ENCODE measurements at regions not wholly inside any gene's neighbourhood (a gene's known extent, or its start where the extent isn't known, plus 50 kb on each side); places are given as distances from the start of the nearest gene placed in this dataset.

- no peak for FAIRE-seq
These were observed 522.4 kb downstream of the GATA3 start for GRCh38 chr10:8576911-8577310.

DNA sequence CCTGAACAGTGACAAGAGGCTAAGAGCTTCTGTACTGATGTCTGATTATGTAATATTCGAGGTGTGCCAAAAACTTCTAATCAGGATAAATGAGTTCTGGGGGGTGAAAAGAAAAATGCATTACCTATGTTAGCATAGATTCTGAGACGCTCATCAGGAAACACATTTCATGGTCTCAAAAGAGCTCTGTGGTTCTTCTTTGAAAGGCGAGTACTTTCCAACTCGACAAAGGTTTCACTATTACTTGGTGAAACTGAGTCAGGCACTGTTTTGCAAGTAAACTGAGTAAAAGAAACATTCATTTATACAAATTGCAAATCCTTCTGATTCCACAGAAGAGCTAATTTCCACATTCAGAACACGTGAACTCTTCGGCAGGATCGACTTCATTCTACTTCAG lies 523.2 kb downstream of the GATA3 start:
- no peak for FAIRE-seq

- FAIRE-seq, result no peak
These were observed 527.2 kb downstream of the GATA3 start for GRCh38 chr10:8581521-8582225.

DNA sequence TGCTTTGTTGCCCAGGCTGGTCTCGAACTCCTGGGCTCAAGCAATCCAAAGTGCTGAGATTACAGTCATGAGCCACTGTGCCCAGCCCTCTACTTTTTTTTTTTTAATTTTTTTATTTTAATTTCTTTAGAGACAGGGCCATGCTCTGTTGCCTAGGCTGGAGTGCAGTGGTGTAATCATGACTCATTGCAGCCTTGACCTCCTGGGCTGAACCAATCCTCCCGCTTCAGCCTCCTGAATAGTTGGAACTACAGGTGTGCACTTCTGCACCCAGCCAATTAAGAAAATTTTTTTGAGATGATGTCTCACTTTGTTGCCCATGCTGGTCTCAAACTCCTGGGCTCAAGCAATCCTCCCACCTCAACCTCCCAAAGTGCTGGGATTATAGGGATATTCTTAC lies 528.6 kb downstream of the GATA3 start:
- no peak for FAIRE-seq

DNA sequence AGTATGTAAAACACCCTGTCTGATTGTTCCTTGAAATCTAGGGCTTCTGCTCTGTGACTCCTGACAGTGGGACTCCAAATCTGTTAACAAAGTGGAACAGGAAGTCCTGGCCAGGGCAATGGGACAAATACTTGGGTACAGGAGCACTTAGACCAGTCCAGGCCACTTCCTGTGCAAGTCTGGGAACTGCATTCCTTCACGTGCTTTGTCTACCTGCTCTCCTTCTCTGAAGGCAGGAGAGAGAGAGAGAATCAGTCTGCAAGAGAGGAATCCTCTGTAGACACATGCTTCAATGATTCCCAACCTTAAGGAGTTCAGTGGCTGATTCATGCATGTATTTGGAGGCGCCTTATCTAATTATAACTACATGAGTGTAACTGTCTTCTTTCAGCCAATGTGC lies 530.2 kb downstream of the GATA3 start:
- no peak for FAIRE-seq

GRCh38 chr10:8586504-8586903 lies 532.0 kb downstream of the GATA3 start:
- no peak for FAIRE-seq

DNA sequence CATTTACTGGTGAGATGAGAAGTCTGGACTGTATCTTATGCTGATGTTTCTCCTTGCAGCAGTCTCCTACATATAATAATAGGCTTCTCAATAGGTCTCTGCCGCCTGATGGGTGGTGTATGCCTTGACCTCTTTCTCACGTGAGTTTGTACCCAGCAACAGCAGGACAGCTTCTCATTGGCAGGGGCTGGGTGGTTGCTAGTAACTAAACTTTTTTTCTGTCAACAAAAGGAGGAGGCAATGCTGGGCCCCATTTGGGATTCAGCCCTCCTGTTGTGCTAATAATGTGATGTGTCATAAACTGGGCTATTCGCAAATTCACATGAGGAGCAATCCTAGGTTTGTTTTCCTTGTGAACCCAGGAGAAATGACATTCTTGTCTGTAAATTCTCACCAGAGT lies 533.6 kb downstream of the GATA3 start:
- FAIRE-seq, result no peak

- FAIRE-seq, result no peak
These were observed 536.0 kb downstream of the GATA3 start for GRCh38 chr10:8590518-8590917.

DNA sequence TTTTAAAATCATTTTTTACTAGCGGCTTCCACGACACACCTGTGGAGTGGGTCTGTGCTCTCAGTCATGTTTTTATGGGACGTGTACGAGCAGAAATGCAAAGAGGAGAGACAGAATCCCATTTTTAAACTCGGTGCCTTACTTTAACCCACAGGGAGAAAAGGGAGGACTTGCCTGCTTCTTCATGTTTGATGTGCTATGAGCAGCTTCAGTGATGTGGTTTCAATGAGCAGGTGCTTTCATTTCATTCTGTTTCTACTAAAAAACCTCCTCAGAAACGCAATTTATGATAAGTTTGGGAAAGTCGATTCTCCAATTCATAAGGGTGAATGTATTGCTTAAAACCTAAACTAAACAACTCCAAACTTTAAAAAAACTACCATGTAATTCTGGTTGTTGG lies 537.2 kb downstream of the GATA3 start:
- no peak for FAIRE-seq

- FAIRE-seq, result no peak
These were observed 539.7 kb downstream of the GATA3 start for GRCh38 chr10:8594176-8594575.

GRCh38 chr10:8594711-8595110 lies 540.2 kb downstream of the GATA3 start:
- FAIRE-seq, result no peak

DNA sequence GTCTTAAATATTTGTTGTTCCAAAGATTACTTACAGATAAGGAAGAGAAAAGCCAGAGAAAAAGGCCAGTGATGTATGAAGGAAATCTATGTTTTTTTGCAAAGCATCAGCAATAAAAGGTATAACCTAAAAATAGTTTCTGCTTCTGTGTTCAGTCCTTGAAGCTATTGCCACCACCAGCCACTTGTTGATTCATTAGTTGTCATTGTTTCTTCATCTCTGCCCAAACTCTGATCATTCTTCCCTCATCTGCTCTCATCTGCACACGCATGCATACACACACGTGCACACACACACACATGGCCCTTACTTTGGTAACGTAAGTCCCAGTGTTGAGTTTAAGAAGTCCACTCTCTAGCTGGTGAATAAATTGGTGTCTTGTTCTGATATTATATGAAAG lies 540.7 kb downstream of the GATA3 start:
- FAIRE-seq, result no peak

DNA sequence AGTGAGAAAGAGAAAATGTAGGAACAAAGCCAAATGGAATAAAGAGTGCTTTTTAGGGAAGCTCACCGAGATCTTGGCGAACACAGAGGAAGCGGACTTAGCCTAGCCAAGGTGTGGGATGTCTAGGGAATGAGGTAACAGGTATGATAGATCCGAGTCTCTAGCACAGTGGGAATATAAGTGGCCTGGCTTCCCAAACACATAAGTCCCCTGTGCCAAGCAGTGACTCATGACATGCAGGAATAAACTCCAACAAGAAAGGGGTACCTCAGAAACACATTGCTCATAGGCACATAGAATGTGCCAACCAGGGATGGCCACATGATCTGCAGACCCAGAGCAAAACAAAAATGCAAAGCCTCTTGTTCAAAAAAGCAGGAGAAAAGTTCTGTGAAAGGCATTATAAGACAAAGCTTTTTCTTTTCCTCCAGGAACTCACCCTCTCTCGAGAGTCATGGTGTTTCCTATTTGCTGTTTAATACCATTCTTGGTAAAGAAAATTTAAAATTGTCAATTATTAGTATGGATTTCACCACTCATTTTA lies 542.5 kb downstream of the GATA3 start:
- FAIRE-seq, result no peak

GRCh38 chr10:8600192-8600591 lies 545.7 kb downstream of the GATA3 start:
- no peak for FAIRE-seq

GRCh38 chr10:8602821-8603220 lies 548.3 kb downstream of the GATA3 start:
- no peak for FAIRE-seq

DNA sequence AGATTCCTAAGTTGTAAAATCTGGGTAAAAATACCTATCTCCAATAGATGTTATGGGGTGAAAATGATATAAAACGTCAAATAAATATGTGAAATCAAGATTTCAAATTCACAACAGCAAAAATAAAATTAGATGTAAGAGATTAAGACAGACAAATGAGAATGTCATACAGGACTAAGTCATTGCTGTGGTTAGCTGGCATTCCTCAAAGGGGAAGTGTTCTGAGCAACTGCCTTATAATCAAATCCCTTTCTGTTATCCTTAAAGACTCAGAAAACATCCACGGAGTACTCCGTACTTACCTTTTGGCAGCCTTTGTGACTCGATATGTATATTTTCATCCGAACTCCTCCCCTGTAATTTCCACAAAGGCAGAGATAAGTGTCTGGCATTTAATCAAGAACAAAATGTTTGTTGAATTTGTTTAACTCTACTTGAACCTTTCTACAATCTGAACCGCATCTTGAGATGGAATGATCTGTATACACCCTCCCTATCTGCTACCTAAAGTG lies 559.6 kb downstream of the GATA3 start:
- FAIRE-seq, result no peak

GRCh38 chr10:8615118-8615517 lies 560.6 kb downstream of the GATA3 start:
- FAIRE-seq, result no peak

DNA sequence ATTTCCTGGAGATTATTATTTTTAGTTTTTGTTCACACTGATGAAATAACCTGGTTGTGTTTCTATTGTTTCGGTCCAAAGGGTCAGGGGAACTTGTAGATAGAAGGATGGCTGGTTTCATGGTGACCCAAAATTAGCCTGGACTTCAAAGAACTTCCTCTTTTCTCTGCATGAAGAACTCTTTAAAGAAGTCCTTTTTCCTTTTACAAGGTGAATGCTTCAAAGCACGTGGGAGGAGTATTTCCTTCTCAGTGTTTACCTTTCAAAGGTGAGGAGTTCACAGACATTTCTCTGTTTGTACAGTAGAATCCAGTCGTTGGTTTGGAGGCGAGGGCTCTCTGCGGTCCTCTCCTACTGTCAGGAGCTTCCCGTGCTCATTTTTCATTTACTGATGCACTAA lies 561.7 kb downstream of the GATA3 start:
- FAIRE-seq, result no peak

- no peak for FAIRE-seq
These were observed 563.3 kb downstream of the GATA3 start for GRCh38 chr10:8617792-8618191.

DNA sequence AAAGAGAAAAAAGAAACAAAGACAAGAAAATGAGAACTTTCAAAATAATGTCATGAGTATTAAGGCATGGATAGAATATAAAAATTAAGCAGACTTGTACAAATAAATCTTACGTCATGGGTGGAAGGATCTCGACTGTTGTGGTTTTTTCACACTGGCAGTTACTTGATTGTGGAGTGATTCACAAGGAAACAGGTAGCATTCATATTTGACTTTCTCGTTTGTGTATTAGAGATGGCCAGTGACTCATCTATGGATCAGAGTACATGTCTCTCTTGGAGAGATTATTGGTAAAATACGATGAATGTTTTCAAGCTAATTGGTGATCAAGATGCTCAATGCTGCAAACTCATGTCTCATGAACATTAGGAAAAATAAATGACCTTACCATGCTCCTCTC lies 564.3 kb downstream of the GATA3 start:
- no peak for FAIRE-seq

- FAIRE-seq, result no peak
These were observed 573.9 kb downstream of the GATA3 start for GRCh38 chr10:8628351-8628750.

- FAIRE-seq, result no peak
These were observed 579.4 kb downstream of the GATA3 start for GRCh38 chr10:8633909-8634308.

DNA sequence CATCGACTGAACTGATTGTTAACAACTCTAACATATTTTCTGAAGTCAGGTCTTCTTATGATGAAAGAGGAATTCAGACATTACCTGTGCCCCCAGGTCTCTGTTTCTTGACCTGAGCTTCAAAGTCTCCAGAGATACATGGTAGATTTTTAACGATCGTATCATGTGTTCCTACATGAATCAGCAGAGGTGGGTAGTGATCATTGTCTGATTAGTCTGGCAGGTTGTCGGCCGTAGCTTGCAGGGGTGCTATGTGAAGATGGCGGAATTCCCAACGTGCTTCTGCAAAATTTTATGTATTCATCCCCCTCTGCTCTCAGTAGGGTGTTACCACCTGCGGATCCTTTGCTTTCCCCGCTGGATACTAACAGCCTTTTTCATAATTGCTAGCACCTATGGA lies 581.9 kb downstream of the GATA3 start:
- no peak for FAIRE-seq

DNA sequence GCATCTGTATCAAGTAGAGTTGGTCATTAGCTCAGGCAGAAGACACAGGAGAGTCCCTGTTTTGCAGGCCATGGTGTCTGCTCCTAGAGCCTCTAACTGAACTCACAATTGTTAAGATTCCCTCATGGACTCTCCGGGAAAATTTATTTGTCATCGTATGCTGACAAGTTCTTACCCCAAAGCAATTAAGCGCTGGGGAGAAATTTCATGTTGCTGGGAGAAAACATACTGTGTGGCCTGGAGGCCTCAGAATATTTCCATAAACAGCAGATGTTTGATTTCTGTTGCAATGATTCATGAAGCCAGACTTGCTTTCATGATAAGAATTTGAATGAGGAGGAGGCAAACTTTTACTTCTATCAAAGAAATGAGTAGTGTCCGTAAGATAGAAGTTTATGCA lies 583.2 kb downstream of the GATA3 start:
- no peak for FAIRE-seq

DNA sequence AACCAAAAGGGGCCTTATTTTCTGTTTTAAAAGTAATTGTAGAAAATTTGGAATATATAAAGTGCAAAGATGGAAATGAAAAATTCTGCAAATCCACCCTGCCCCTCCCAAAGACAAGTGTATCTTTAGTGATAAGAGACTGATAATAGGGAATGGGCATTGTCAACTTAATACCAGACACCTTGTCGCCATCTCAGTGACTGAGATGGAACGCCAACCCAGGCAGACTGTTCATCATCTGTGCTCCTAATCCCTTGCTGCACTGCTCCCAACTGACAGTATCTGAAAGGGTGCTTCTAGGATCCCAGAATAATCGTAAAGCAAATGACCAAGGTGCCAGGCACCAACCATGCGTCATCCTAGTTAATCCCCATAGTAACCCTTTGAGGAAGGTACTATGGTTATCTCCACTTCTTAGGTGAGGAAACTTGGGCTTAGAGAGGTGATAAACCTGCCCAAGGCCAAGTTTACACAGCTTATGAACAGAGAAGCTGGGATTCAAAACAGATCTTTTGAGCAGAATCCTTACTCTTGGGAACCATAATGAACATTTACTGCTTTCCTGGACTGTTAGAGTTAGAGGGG lies 583.7 kb downstream of the GATA3 start:
- FAIRE-seq, result no peak
